ENCODE measurements at regions not wholly inside any gene's neighbourhood (a gene's known extent, or its start where the extent isn't known, plus 50 kb on each side); places are given as distances from the start of the nearest gene placed in this dataset.

GRCh38 chr18:65049586-65049985 is 701.2 kb upstream of the CDH7 start:
- Histone ChIP-seq H3K9me3 (no peaks in the 10 kb centered on the region), H3K4me3 (no peak overlapping the region), H3K27ac (no peak overlapping the region), H3K4me1 (no peaks in the 10 kb centered on the region), H3K4me2 (no peak overlapping the region)
- ATAC-seq = no peak
- 5% methylated on average over 3 of the region's 3 CpGs for WGBS (ENCODE audit: missing lambda C conversion rate)
- no peak for FAIRE-seq
- POLR2A ChIA-PET = no interaction called here
- no peak for DNase-seq (ENCODE audit: low read depth in 1 of 2, low spot score in 1 of 2)
- CTCF ChIA-PET = no interaction called here
- TF ChIP-seq GATA3 (IDR thresholded peaks at IDR 0.05; ENCODE audit: borderline replicate concordance) (no peak), FOXS1 (CRISPR knock-in tag; IDR thresholded peaks at IDR 0.05) (no peak), E2F6 (IDR thresholded peaks at IDR 0.05; ENCODE audit: borderline replicate concordance, low read depth) (no peak), ATOH8 (CRISPR knock-in tag; IDR thresholded peaks at IDR 0.05; ENCODE audit: low read depth) (no peak), CBX8 (IDR thresholded peaks at IDR 0.05) (no peak), HMGXB4 (CRISPR knock-in tag; IDR thresholded peaks at IDR 0.05; ENCODE audit: borderline replicate concordance) (no peak), JUNB (IDR thresholded peaks at IDR 0.05) (no peak)

- no peak for DNase-seq (ENCODE audit: low read depth in 1 of 2, low spot score in 1 of 2)
- WGBS (ENCODE audit: missing lambda C conversion rate) = 33% methylated on average over 4 of the region's 4 CpGs
- CTCF ChIA-PET = no interaction called here
- TF ChIP-seq FOSB (CRISPR knock-in tag; IDR thresholded peaks at IDR 0.05) = no peak
- TF ChIP-seq JUN (IDR thresholded peaks at IDR 0.05) = no peak
- no peak for TF ChIP-seq MYC (IDR thresholded peaks at IDR 0.05; ENCODE audit: borderline replicate concordance, low read length)
- no peak for TF ChIP-seq PBX3 (IDR thresholded peaks at IDR 0.05)
- TF ChIP-seq E2F6 (IDR thresholded peaks at IDR 0.05; ENCODE audit: borderline replicate concordance, low read depth) = no peak
- TF ChIP-seq NFE2L2 (conservative IDR thresholded peaks at IDR 0.05; ENCODE audit: low read length) = no peak
- no peak for TF ChIP-seq EHF (CRISPR knock-in tag; IDR thresholded peaks at IDR 0.05)
- TF ChIP-seq JUNB (IDR thresholded peaks at IDR 0.05) = no peak
- no peak for TF ChIP-seq NR3C1 (IDR thresholded peaks at IDR 0.05)
- TF ChIP-seq HMGXB4 (CRISPR knock-in tag; IDR thresholded peaks at IDR 0.05; ENCODE audit: borderline replicate concordance) = no peak
- TF ChIP-seq ZSCAN20 (CRISPR knock-in tag; IDR thresholded peaks at IDR 0.05) = no peak
- no peak for TF ChIP-seq ZC3H11A (IDR thresholded peaks at IDR 0.05)
- TF ChIP-seq MAFK (IDR thresholded peaks at IDR 0.05; ENCODE audit: partially characterized antibody) = no peak
- no peak for TF ChIP-seq USF2 (IDR thresholded peaks at IDR 0.05)
- no peak for TF ChIP-seq KDM5A (IDR thresholded peaks at IDR 0.05)
- no peak for TF ChIP-seq ZNF302 (CRISPR knock-in tag; IDR thresholded peaks at IDR 0.05)
- TF ChIP-seq ATOH8 (CRISPR knock-in tag; IDR thresholded peaks at IDR 0.05; ENCODE audit: low read depth) = no peak
- no peak for TF ChIP-seq HOXB5 (CRISPR knock-in tag; IDR thresholded peaks at IDR 0.05)
- no peak for TF ChIP-seq CBX8 (IDR thresholded peaks at IDR 0.05)
- TF ChIP-seq CBX2 (IDR thresholded peaks at IDR 0.05; ENCODE audit: borderline replicate concordance, low read depth) = no peak
- H3K27ac ChIP-seq = no peak overlapping the region
- POLR2A ChIA-PET = no interaction called here
- no peaks in the 10 kb centered on the region for H3K9me3 ChIP-seq
- H3K4me2 ChIP-seq = no peak overlapping the region
- no peak for ATAC-seq
- H3K4me3 ChIP-seq = no peak overlapping the region
- no peak for FAIRE-seq
- H3K4me1 ChIP-seq = no peaks in the 10 kb centered on the region
Observed at GRCh38 chr18:65039578-65039977, 711.2 kb upstream of the CDH7 start.
